ENCODE measurements at regions not wholly inside any gene's neighbourhood (a gene's known extent, or its start where the extent isn't known, plus 50 kb on each side); places are given as distances from the start of the nearest gene placed in this dataset.

GRCh38 chr10:3900391-3900790, 115.4 kb upstream of the KLF6 start:
- no peaks in the 10 kb centered on the region for H3K36me3 ChIP-seq (ENCODE audit: control insufficient read depth in 2 of 2, extremely low read depth in 1 of 2, insufficient read depth in 2 of 2, low read length in 2 of 2)
- intact Hi-C loops (cut with micrococcal nuclease) (no loop called here), dilution Hi-C loops (cut with MboI; ENCODE audit: extremely low pct_ligation_motif_present, low sequenced_read_pairs) (no loop called here)
- no peak overlapping the region for H3K4me3 ChIP-seq (replicated peaks in 1 of 3; ENCODE audit: insufficient read depth in 1 of 3, low read depth in 1 of 3, low read length in 3 of 3)
- BruUV-seq (replicated peaks), result no TSS peak
- no peaks in the 10 kb centered on the region for H3K79me2 ChIP-seq (ENCODE audit: control insufficient read depth, insufficient read depth, low read length)
- H3K9me3 ChIP-seq (replicated peaks; ENCODE audit: control insufficient read depth, insufficient read depth, low read length), result no peaks in the 10 kb centered on the region
- ChIA-PET POLR2A (no interaction called here), CTCF (no interaction called here)
- H3K9me1 ChIP-seq (replicated peaks; ENCODE audit: control insufficient read depth, extremely low read depth, insufficient read depth, low read length), result no peaks in the 10 kb centered on the region
- H3K4me1 ChIP-seq (ENCODE audit: control insufficient read depth, extremely low read depth, insufficient read depth, low read length), result peaks cover 21% of the 10 kb centered on the region
- no peak for FAIRE-seq
- H3K4me2 ChIP-seq (ENCODE audit: insufficient read depth, low read length), result no peak overlapping the region
- no peak for DNase-seq (ENCODE audit: low read depth, low spot score)
- H2AFZ ChIP-seq (ENCODE audit: low read depth, low read length), result no peak overlapping the region
- H3K27me3 ChIP-seq (ENCODE audit: control insufficient read depth in 2 of 2, insufficient read depth in 2 of 2, low read length in 2 of 2), result no peaks in the 10 kb centered on the region
- no peak overlapping the region for H3K9ac ChIP-seq (replicated peaks; ENCODE audit: extremely low read depth, insufficient read depth, low read length)
- H3K27ac ChIP-seq (ENCODE audit: insufficient read depth, low read depth, low read length), result no peak overlapping the region
- no peaks in the 10 kb centered on the region for H4K20me1 ChIP-seq (replicated peaks; ENCODE audit: control insufficient read depth, extremely low read depth, insufficient read depth, low read length)
- TF ChIP-seq FOS (IDR thresholded peaks at IDR 0.05; ENCODE audit: borderline replicate concordance, insufficient read depth, low read length), result no peak
- TF ChIP-seq POLR2A (IDR thresholded peaks at IDR 0.05; ENCODE audit: low read depth, low read length), result no peak
- no peak for TF ChIP-seq MYC (IDR thresholded peaks at IDR 0.05; ENCODE audit: low read depth, low read length)
- no peak for TF ChIP-seq JUN (IDR thresholded peaks at IDR 0.05; ENCODE audit: borderline replicate concordance, insufficient read depth, insufficient read length, low read depth)
- TF ChIP-seq POLR2AphosphoS5 (IDR thresholded peaks at IDR 0.05; ENCODE audit: insufficient read depth, low read depth, low read length), result no peak
- TF ChIP-seq, protein P1, sequence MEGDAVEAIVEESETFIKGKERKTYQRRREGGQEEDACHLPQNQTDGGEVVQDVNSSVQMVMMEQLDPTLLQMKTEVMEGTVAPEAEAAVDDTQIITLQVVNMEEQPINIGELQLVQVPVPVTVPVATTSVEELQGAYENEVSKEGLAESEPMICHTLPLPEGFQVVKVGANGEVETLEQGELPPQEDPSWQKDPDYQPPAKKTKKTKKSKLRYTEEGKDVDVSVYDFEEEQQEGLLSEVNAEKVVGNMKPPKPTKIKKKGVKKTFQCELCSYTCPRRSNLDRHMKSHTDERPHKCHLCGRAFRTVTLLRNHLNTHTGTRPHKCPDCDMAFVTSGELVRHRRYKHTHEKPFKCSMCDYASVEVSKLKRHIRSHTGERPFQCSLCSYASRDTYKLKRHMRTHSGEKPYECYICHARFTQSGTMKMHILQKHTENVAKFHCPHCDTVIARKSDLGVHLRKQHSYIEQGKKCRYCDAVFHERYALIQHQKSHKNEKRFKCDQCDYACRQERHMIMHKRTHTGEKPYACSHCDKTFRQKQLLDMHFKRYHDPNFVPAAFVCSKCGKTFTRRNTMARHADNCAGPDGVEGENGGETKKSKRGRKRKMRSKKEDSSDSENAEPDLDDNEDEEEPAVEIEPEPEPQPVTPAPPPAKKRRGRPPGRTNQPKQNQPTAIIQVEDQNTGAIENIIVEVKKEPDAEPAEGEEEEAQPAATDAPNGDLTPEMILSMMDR (IDR thresholded peaks at IDR 0.05; ENCODE audit: extremely low read depth in 1 of 2, insufficient read depth in 1 of 2, low read depth in 1 of 2, low read length in 2 of 2), result no peak
- TF ChIP-seq EZH2 (IDR thresholded peaks at IDR 0.05; ENCODE audit: borderline replicate concordance, low read depth, low read length, severe bottlenecking), result no peak
- TF ChIP-seq GATA2 (IDR thresholded peaks at IDR 0.05; ENCODE audit: insufficient read depth, insufficient read length, low read depth, low read length), result no peak
- TF ChIP-seq, protein P2, sequence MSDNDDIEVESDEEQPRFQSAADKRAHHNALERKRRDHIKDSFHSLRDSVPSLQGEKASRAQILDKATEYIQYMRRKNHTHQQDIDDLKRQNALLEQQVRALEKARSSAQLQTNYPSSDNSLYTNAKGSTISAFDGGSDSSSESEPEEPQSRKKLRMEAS (IDR thresholded peaks at IDR 0.05; ENCODE audit: insufficient read depth, insufficient read length), result no peak
